ENCODE measurements at regions not wholly inside any gene's neighbourhood (a gene's known extent, or its start where the extent isn't known, plus 50 kb on each side); places are given as distances from the start of the nearest gene placed in this dataset.

- ChIA-PET POLR2A (no interaction called here), CTCF (no interaction called here)
- Histone ChIP-seq H3K9me3 (ENCODE audit: control insufficient read depth, insufficient read depth, low read length) (peaks cover 4% of the 10 kb centered on the region), H3K27ac (ENCODE audit: low read depth, low read length) (no peak overlapping the region), H3K27me3 (ENCODE audit: control insufficient read depth, insufficient read depth, low read length) (no peaks in the 10 kb centered on the region), H3K4me3 (ENCODE audit: low read depth, low read length) (no peak overlapping the region)
- no peak for DNase-seq (ENCODE audit: low read depth, low spot score)
- TF ChIP-seq CTCF (IDR thresholded peaks at IDR 0.05; ENCODE audit: low read depth, low read length) = no peak
These were observed 595.6 kb downstream of the LTN1 start for GRCh38 chr21:28397040-28397439.

- no peak for DNase-seq (ENCODE audit: low read depth, low spot score)
- Histone ChIP-seq H3K27ac (ENCODE audit: low read depth, low read length) (no peak overlapping the region), H3K27me3 (ENCODE audit: control insufficient read depth, insufficient read depth, low read length) (no peaks in the 10 kb centered on the region), H3K4me3 (ENCODE audit: low read depth, low read length) (no peak overlapping the region), H3K9me3 (ENCODE audit: control insufficient read depth, insufficient read depth, low read length) (peaks cover 4% of the 10 kb centered on the region)
- CTCF ChIA-PET = no interaction called here
- no peak for TF ChIP-seq CTCF (IDR thresholded peaks at IDR 0.05; ENCODE audit: low read depth, low read length)
- POLR2A ChIA-PET = no interaction called here
These were observed 596.3 kb downstream of the LTN1 start for GRCh38 chr21:28396421-28396820.

DNA sequence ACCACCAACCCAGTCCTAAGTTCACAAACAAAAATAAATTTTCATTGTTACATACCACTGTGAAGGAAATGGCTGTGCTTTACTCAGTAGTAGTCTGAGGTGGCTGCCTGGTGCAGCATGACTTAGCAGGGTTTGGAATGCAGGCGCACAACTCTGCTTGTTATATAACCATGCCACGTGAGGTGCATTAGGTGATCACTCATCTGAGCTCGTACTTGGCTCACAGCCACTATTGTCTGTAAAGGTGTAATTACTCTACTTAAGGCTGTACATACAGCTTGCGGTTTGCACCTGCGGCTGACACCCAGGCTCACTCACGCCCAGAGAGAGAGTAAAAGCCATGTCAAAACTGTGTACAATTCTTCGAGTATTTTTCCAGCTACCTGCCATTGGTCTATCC lies 599.4 kb downstream of the LTN1 start:
- TF ChIP-seq CTCF (IDR thresholded peaks at IDR 0.05; ENCODE audit: low read depth, low read length) = no peak
- Histone ChIP-seq H3K27ac (ENCODE audit: low read depth, low read length) (no peak overlapping the region), H3K27me3 (ENCODE audit: control insufficient read depth, insufficient read depth, low read length) (no peaks in the 10 kb centered on the region), H3K4me3 (ENCODE audit: low read depth, low read length) (no peak overlapping the region), H3K9me3 (ENCODE audit: control insufficient read depth, insufficient read depth, low read length) (peaks cover 4% of the 10 kb centered on the region)
- no peak for DNase-seq (ENCODE audit: low read depth, low spot score)
- ChIA-PET CTCF (interaction anchor here (1.0 kb wide), 1 partner anchor 352 kb away, joined by 4 read pairs; no protein-coding TSS in a partner anchor), POLR2A (interaction anchor here (1.5 kb wide), 1 partner anchor 9 kb away, joined by 5 read pairs; no protein-coding TSS in a partner anchor)

DNA sequence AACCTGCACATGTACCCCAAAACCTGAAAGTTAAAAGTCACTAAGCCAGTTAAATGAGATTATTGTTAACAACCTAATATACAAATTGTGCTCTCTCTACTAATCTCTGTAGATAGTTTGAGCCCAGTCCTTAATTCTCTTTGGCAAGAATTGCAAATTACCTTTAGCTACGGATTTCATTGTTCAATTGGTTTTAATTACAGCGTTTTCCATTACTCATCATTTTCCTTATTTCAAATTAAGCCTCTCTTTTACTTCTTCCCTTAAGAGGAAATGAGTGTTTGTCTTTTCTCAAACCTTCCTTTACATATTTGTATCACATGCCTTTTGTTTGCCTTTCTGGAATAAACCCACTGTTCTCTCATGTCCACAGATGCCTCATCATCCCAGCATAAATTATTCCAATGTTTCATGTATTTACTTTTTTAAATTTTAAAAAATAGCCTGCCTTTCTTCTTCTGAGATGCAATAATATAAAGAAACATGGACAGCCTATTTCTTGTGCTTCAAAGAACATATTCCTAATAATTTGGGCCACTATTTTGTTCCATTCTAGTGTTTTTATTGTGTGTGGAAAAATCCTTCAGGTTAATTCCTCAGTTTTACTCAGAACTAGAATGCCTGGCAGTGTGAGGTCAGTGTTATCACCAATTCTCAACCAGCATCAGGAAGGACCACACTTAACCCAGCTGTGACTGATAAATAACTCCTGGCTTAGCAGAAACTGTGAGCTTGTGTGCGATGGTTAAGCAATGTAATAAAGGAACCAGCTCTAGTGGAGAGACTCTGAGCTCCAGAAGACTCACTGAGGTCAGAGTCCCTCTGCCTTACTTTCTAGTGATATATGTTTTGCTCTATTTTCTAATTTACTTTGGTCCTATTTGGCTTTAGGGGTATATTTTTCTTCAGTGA lies 600.5 kb downstream of the LTN1 start:
- POLR2A ChIA-PET = interaction anchor here (0.6 to 1.5 kb wide), 2 partner anchors 11 to 81 kb away, joined by 3 to 5 read pairs; no protein-coding TSS in a partner anchor
- TF ChIP-seq CTCF (IDR thresholded peaks at IDR 0.05; ENCODE audit: low read depth, low read length) = no peak
- Histone ChIP-seq H3K27ac (ENCODE audit: low read depth, low read length) (no peak overlapping the region), H3K27me3 (ENCODE audit: control insufficient read depth, insufficient read depth, low read length) (no peaks in the 10 kb centered on the region), H3K9me3 (ENCODE audit: control insufficient read depth, insufficient read depth, low read length) (peaks cover 4% of the 10 kb centered on the region), H3K4me3 (ENCODE audit: low read depth, low read length) (no peak overlapping the region)
- CTCF ChIA-PET = interaction anchor here (1.0 kb wide), 1 partner anchor 353 kb away, joined by 4 read pairs; no protein-coding TSS in a partner anchor
- no peak for DNase-seq (ENCODE audit: low read depth, low spot score)

DNA sequence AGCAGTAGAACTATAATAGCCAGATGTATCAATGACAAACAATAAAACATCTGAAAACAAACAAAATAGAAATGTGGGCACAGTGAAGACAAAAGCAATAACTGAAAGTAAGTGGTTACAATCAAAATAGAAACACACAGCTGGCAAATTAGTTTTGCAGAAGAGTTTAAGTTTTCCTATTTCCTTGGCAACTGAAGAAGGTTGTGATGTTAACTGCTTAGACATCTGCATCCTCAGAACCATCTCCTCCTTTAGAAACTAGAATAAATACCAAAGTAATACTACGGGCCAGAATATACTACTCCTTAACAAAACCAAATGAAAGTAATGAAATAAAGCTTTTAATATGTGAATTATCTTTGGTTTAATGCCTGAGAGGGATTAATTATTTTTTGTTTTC lies 605.5 kb downstream of the LTN1 start:
- H3K27me3 ChIP-seq (ENCODE audit: control insufficient read depth, insufficient read depth, low read length) = no peaks in the 10 kb centered on the region
- H3K4me3 ChIP-seq (ENCODE audit: low read depth, low read length) = no peak overlapping the region
- DNase-seq (ENCODE audit: low read depth, low spot score) = no peak
- no peak overlapping the region for H3K27ac ChIP-seq (ENCODE audit: low read depth, low read length)
- H3K9me3 ChIP-seq (ENCODE audit: control insufficient read depth, insufficient read depth, low read length) = no peaks in the 10 kb centered on the region
- TF ChIP-seq CTCF (IDR thresholded peaks at IDR 0.05; ENCODE audit: low read depth, low read length) = no peak
- ChIA-PET CTCF (interaction anchor here (1.6 kb wide), 1 partner anchor 359 kb away, joined by 5 read pairs; no protein-coding TSS in a partner anchor), POLR2A (no interaction called here)
